GM19467 (cell line): ENCODE measurements at regions not wholly inside any gene's neighbourhood (a gene's known extent, or its start where the extent isn't known, plus 50 kb on each side); places are given as distances from the start of the nearest gene placed in this dataset.

ENCODE experiments used
- ATAC-seq: cut with Tn5 transposase; IDR thresholded peaks from one replicate; pipeline ENCODE4 v1.9.1; 2021; ENCODE audit warnings: mild to moderate bottlenecking, moderate library complexity; ENCODE audit not compliant: unreplicated experiment

GRCh38 chr9:91120200-91120599 lies 241.5 kb downstream of the AUH start:
- ATAC-seq = no peak

- no peak for ATAC-seq
Measured at GRCh38 chr9:91122755-91123154, 239.0 kb downstream of the AUH start.

- no peak for ATAC-seq
Measured at GRCh38 chr9:91126761-91127445, 234.8 kb downstream of the AUH start.

- ATAC-seq = no peak
Measured at GRCh38 chr9:91127653-91128052, 234.1 kb downstream of the AUH start.

GRCh38 chr9:91130796-91131318 lies 230.9 kb downstream of the AUH start:
- ATAC-seq = no peak

GRCh38 chr9:91131433-91131839 lies 230.3 kb downstream of the AUH start:
- ATAC-seq = no peak

GRCh38 chr9:91132576-91133073 lies 229.1 kb downstream of the AUH start:
- ATAC-seq = no peak

GRCh38 chr9:91134608-91135007 lies 227.1 kb downstream of the AUH start:
- no peak for ATAC-seq

- no peak for ATAC-seq
Measured at GRCh38 chr9:91137391-91137790, 224.3 kb downstream of the AUH start.

GRCh38 chr9:91138760-91139159 lies 223.0 kb downstream of the AUH start:
- ATAC-seq = no peak

- no peak for ATAC-seq
Measured at GRCh38 chr9:91141407-91141965, 220.2 kb downstream of the AUH start.

- ATAC-seq = no peak
Measured at GRCh38 chr9:91143162-91143561, 218.6 kb downstream of the AUH start.

- ATAC-seq = no peak
Measured at GRCh38 chr9:91143642-91144041, 218.1 kb downstream of the AUH start.

- ATAC-seq = no peak
Measured at GRCh38 chr9:91144769-91145168, 216.9 kb downstream of the AUH start.

- ATAC-seq = no peak
Measured at GRCh38 chr9:91145496-91145895, 216.2 kb downstream of the AUH start.

GRCh38 chr9:91146391-91147019 lies 215.2 kb downstream of the AUH start:
- no peak for ATAC-seq

GRCh38 chr9:91147079-91147708 lies 214.5 kb downstream of the AUH start:
- no peak for ATAC-seq

GRCh38 chr9:91148306-91148705 lies 213.4 kb downstream of the AUH start:
- ATAC-seq = no peak

- ATAC-seq = no peak
Measured at GRCh38 chr9:91150273-91150997, 211.3 kb downstream of the AUH start.

- ATAC-seq = peak; percentile 57
Measured at GRCh38 chr9:91150998-91151717, 210.6 kb downstream of the AUH start.
